ENCODE measurements at regions not wholly inside any gene's neighbourhood (a gene's known extent, or its start where the extent isn't known, plus 50 kb on each side); places are given as distances from the start of the nearest gene placed in this dataset.
"Not testable (repeated sequence)": the region's sequence is repeated elsewhere in the genome, so short reads cannot be mapped to it uniquely, and the experiment has no call there.

- Histone ChIP-seq H3K4me1 (ENCODE audit: insufficient read depth, low read length) (no peaks in the 10 kb centered on the region; the same call in 1 of the 2 replicates), H4K8ac (replicated peaks; ENCODE audit: insufficient read length, low read depth, low read length) (no peak overlapping the region), H3K23ac (ENCODE audit: insufficient read length, low read depth, low read length) (no peak overlapping the region), H3K23me2 (ENCODE audit: insufficient read length, low read depth, low read length, poor library complexity, severe bottlenecking) (no peaks in the 10 kb centered on the region), H4K91ac (ENCODE audit: insufficient read length, low read depth, low read length) (no peak overlapping the region), H4K20me1 (ENCODE audit: control insufficient read depth, insufficient read depth, insufficient read length) (no peaks in the 10 kb centered on the region), H3K56ac (ENCODE audit: insufficient read length, low read depth, low read length) (no peak overlapping the region), H2BK15ac (ENCODE audit: low read depth, low read length) (no peak overlapping the region), H3K18ac (ENCODE audit: insufficient read length, low read depth, low read length) (no peak overlapping the region), H2AK5ac (ENCODE audit: insufficient read length, low read length) (no peak overlapping the region), H3K27me3 (ENCODE audit: insufficient read depth, low read length) (no peaks in the 10 kb centered on the region), H2BK20ac (ENCODE audit: low read depth, low read length, poor library complexity, severe bottlenecking) (no peak overlapping the region), H2BK5ac (ENCODE audit: insufficient read length, low read length) (no peak overlapping the region), H3T11ph (ENCODE audit: low read length) (no peak overlapping the region), H3K79me2 (ENCODE audit: insufficient read depth, low read length) (no peaks in the 10 kb centered on the region), H3K4ac (ENCODE audit: low read depth, low read length) (no peak overlapping the region), H4K5ac (ENCODE audit: insufficient read length, low read depth, low read length) (no peak overlapping the region), H2BK12ac (ENCODE audit: insufficient read length, low read depth, low read length) (no peak overlapping the region), H3K79me1 (ENCODE audit: insufficient read depth, low read depth, low read length, poor library complexity, severe bottlenecking) (no peaks in the 10 kb centered on the region), H3K9me3 (ENCODE audit: control insufficient read depth, low read depth, low read length) (no peaks in the 10 kb centered on the region), H3K14ac (ENCODE audit: insufficient read depth, low read length) (no peak overlapping the region), H2BK120ac (ENCODE audit: low read depth, low read length, poor library complexity, severe bottlenecking) (no peak overlapping the region), H3K4me2 (ENCODE audit: insufficient read depth, insufficient read length, low read length) (no peak overlapping the region), H2AFZ (ENCODE audit: low read length) (no peak overlapping the region), H3K27ac (ENCODE audit: insufficient read length, low read depth, low read length) (no peak overlapping the region), H3K9ac (ENCODE audit: extremely low read depth, insufficient read length, low read length) (no peak overlapping the region)
- no peak for DNase-seq
- no peaks in the 10 kb centered on the region for H3K27me3 Mint-ChIP-seq (ENCODE audit: low read depth)
- H3K4me3 Mint-ChIP-seq: no peak overlapping the region
- whole genome bisulfite sequencing (ENCODE audit: extremely low coverage, insufficient read length, low lambda C conversion rate): no CpG with 5 or more reads among the region's 1 CpG
- peaks cover 0 to 11% (median 0%) of the 10 kb centered on the region in 3 experiments; a peak in 4 of 7 replicates for H3K36me3 Mint-ChIP-seq (ENCODE audit: insufficient read depth in 1 of 3, low read depth in 3 of 3)
- H3K27ac Mint-ChIP-seq: no peak overlapping the region
- H3K4me1 Mint-ChIP-seq: peaks cover 3 to 5% of the 10 kb centered on the region in 2 experiments; a peak in 3 of 4 replicates
- H3K9me3 Mint-ChIP-seq: peaks cover 4 to 10% of the 10 kb centered on the region in 2 experiments; a peak in 3 of 5 replicates
- no peak for TF ChIP-seq CTCF (conservative IDR thresholded peaks at IDR 0.05)
Observed at GRCh38 chr2:146374505-146374904, 1470.3 kb upstream of the ACVR2A start.

GRCh38 chr2:146371364-146371763 lies 1473.5 kb upstream of the ACVR2A start:
- WGBS (ENCODE audit: extremely low coverage, insufficient read length, low lambda C conversion rate): no CpG with 5 or more reads among the region's 1 CpG
- not testable (repeated sequence) for H3T11ph ChIP-seq (ENCODE audit: low read length); H3K27me3 Mint-ChIP-seq (ENCODE audit: low read depth); H2AFZ ChIP-seq (ENCODE audit: low read length); H4K8ac ChIP-seq (replicated peaks; ENCODE audit: insufficient read length, low read depth, low read length); H3K56ac ChIP-seq (ENCODE audit: insufficient read length, low read depth, low read length); H2AK5ac ChIP-seq (ENCODE audit: insufficient read length, low read length); H3K4ac ChIP-seq (ENCODE audit: low read depth, low read length); H3K79me2 ChIP-seq (ENCODE audit: insufficient read depth, low read length); H3K9me3 Mint-ChIP-seq; H4K5ac ChIP-seq (ENCODE audit: insufficient read length, low read depth, low read length); H2BK12ac ChIP-seq (ENCODE audit: insufficient read length, low read depth, low read length); H4K20me1 ChIP-seq (ENCODE audit: control insufficient read depth, insufficient read depth, insufficient read length); H2BK15ac ChIP-seq (ENCODE audit: low read depth, low read length); H3K9ac ChIP-seq (ENCODE audit: extremely low read depth, insufficient read length, low read length); H3K4me1 ChIP-seq (ENCODE audit: insufficient read depth, low read length); DNase-seq; H3K18ac ChIP-seq (ENCODE audit: insufficient read length, low read depth, low read length); H3K79me1 ChIP-seq (ENCODE audit: insufficient read depth, low read depth, low read length, poor library complexity, severe bottlenecking); H3K14ac ChIP-seq (ENCODE audit: insufficient read depth, low read length); H3K23ac ChIP-seq (ENCODE audit: insufficient read length, low read depth, low read length); H2BK20ac ChIP-seq (ENCODE audit: low read depth, low read length, poor library complexity, severe bottlenecking); H3K27ac Mint-ChIP-seq; H2BK120ac ChIP-seq (ENCODE audit: low read depth, low read length, poor library complexity, severe bottlenecking); H3K27me3 ChIP-seq (ENCODE audit: insufficient read depth, low read length); H2BK5ac ChIP-seq (ENCODE audit: insufficient read length, low read length); H3K9me3 ChIP-seq (ENCODE audit: control insufficient read depth, low read depth, low read length); H3K27ac ChIP-seq (ENCODE audit: insufficient read length, low read depth, low read length); H3K4me3 Mint-ChIP-seq; H3K4me1 Mint-ChIP-seq; H3K23me2 ChIP-seq (ENCODE audit: insufficient read length, low read depth, low read length, poor library complexity, severe bottlenecking); H4K91ac ChIP-seq (ENCODE audit: insufficient read length, low read depth, low read length); H3K4me2 ChIP-seq (ENCODE audit: insufficient read depth, insufficient read length, low read length)
- peaks cover 0 to 11% (median 0%) of the 10 kb centered on the region in 3 experiments; a peak in 4 of 7 replicates for H3K36me3 Mint-ChIP-seq (ENCODE audit: insufficient read depth in 1 of 3, low read depth in 3 of 3)
